NB4 (cell line): ENCODE measurements at regions not wholly inside any gene's neighbourhood (a gene's known extent, or its start where the extent isn't known, plus 50 kb on each side); places are given as distances from the start of the nearest gene placed in this dataset.

Source experiments
- DNase-seq: peaks from one replicate; pipeline ENCODE4 v3.0.0; 2010; ENCODE audit warnings: low read depth
- H3K4me3 ChIP-seq: one replicate; pipeline ENCODE4 v1.5.1; 2011; ENCODE audit warnings: mild to moderate bottlenecking, low read depth, low read length, moderate library complexity
- MYC ChIP-seq: IDR thresholded peaks from 2 replicates; pipeline ENCODE4 v1.6.1; 2011; ENCODE audit warnings: low read depth, low read length
- POLR2A ChIP-seq: IDR thresholded peaks from 2 replicates; pipeline ENCODE4 v1.6.1; 2011; ENCODE audit warnings: mild to moderate bottlenecking; ENCODE audit not compliant: insufficient read length; ENCODE audit errors: extremely low read depth
- TF ChIP-seq, protein P1 (sequence below): IDR thresholded peaks from one replicate; pipeline ENCODE4 v1.5.1; 2012; ENCODE audit warnings: low read depth, low read length
- TF ChIP-seq, protein P2 (sequence below): IDR thresholded peaks from 2 replicates; pipeline ENCODE4 v1.6.1; 2011; ENCODE audit warnings: low read depth, low read length

DNA sequence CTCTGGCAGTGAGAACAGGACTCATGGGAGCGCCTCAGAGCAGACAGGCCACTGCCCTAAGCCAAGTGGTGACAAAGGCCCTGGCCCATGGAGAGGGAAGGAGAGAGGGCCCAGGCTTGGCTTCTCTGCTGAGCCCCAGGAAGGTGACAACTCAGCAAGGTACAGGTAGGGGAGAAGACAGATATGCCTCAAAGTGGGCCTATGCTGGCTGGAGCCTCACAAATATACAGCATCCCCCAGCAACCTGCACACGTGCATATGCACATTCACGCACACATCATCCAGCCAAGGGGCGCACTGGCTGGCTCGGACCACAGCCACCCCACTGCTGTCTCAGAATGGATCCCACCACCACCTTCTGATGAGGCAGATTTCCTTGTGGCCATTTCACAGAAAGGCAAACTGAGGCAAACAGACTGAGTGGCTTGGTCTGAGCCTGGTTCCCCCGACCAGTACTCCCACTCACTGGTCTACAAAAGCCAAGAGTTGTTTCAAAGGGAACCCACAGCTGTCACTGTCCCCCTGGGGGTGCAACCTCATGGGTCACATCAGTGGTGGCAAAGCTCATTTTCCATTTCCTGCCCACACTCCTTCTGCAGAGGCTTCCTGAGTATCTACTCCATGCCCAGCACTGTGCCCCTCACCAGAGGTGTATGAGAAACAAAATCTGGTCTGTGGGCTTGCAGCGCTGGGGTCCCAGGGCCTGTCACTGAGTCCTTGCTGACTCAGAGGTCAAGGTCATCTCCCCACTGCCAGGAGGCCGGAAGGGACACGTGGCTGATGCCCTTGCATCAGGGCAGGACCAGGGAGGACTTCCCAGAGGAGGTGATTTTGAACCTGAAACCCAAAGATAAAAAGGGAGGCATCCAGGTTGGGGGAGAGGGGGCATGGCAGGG is 67.3 kb upstream of the PRR5 start:
- TF ChIP-seq MYC (no peak), POLR2A (no peak)
- TF ChIP-seq, protein P1, sequence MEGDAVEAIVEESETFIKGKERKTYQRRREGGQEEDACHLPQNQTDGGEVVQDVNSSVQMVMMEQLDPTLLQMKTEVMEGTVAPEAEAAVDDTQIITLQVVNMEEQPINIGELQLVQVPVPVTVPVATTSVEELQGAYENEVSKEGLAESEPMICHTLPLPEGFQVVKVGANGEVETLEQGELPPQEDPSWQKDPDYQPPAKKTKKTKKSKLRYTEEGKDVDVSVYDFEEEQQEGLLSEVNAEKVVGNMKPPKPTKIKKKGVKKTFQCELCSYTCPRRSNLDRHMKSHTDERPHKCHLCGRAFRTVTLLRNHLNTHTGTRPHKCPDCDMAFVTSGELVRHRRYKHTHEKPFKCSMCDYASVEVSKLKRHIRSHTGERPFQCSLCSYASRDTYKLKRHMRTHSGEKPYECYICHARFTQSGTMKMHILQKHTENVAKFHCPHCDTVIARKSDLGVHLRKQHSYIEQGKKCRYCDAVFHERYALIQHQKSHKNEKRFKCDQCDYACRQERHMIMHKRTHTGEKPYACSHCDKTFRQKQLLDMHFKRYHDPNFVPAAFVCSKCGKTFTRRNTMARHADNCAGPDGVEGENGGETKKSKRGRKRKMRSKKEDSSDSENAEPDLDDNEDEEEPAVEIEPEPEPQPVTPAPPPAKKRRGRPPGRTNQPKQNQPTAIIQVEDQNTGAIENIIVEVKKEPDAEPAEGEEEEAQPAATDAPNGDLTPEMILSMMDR = no peak
- TF ChIP-seq, protein P2, sequence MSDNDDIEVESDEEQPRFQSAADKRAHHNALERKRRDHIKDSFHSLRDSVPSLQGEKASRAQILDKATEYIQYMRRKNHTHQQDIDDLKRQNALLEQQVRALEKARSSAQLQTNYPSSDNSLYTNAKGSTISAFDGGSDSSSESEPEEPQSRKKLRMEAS = no peak
- H3K4me3 ChIP-seq = no peak overlapping the region
- no peak for DNase-seq

DNA sequence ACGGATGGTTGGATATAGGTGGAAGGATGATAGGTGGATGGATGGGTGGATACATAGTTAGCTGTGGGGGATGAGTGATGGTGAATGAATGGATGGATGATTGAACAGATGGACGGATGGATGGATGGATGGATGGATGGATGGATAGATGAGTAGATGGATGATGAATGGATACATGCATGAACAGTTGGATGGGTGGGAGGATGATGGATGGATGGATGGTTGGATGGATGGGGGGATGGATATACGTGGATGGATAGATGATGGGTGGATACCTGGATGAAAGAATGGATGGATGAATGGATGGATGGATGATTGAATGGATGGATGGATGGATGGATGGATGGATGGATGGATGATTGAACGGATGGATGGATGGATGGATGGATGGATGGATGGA is 68.4 kb upstream of the PRR5 start:
- TF ChIP-seq POLR2A = no peak
- TF ChIP-seq MYC = no peak
- TF ChIP-seq, protein P2 = no peak
- TF ChIP-seq, protein P1 = no peak
- DNase-seq = no peak
- H3K4me3 ChIP-seq = no peak overlapping the region

DNA sequence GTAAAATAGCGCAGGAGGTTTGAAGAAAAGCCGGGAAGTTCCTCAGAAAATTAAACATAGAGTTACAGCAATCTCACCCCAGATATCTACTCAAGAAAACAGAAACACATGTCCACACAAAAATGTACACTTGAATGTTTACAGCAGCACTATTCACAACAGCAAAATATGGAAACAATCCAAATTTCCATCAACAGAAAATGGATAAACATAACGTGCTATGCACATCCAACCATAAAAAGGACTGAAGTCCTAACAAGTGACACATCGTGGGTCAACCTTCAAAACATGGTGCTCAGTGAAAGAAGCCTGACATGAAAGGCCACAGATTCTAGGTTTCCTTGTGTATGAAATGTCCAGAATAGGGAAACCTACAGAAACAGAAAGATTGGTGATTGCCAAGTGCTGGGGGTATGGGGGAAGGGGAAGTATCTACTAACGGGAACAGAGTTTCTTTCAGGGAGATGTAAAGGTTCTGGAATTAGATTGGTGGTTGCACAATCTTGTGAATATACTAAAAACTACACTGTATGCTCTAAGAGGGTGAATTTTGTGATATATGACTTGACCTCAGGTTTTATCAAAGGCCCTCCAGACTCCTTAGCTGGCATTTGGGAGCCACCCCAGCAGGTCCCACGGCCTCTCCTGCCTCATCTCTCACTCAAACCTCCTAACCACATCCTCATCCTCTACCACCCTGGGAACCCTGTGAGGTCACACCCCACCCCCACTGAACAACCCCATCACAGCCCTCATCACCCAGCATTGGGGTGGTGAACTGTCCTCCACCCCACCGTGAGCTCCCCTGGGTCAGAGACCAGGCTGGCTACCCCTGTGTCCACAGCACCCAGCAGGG is 69.2 kb upstream of the PRR5 start:
- no peak for DNase-seq
- H3K4me3 ChIP-seq = no peak overlapping the region
- TF ChIP-seq, protein P1 = no peak
- TF ChIP-seq, protein P2 = no peak
- TF ChIP-seq MYC = no peak

DNA sequence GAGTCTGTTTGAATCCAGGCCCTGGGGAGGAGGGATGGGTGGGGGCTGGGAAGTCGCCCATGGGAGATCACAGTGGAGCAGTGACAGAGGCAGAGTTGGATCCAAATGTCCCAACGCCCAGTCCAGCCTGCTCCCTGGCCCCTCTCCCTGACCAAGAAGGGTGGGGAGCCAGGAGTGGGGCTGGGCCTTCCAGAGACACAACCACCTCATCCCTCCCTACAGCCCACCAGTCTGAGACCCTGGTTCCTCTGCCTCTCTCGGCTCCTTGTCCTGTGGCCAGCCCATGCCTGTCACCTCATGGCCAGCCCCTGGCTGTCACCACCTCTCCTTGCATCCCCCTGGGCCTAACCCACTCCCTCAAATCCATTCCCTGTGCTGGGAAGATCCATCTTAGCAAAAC is 71.2 kb upstream of the PRR5 start:
- TF ChIP-seq POLR2A (no peak), MYC (no peak)
- TF ChIP-seq, protein P2 = no peak
- TF ChIP-seq, protein P1 = no peak
- DNase-seq = no peak
- H3K4me3 ChIP-seq = no peak overlapping the region

DNA sequence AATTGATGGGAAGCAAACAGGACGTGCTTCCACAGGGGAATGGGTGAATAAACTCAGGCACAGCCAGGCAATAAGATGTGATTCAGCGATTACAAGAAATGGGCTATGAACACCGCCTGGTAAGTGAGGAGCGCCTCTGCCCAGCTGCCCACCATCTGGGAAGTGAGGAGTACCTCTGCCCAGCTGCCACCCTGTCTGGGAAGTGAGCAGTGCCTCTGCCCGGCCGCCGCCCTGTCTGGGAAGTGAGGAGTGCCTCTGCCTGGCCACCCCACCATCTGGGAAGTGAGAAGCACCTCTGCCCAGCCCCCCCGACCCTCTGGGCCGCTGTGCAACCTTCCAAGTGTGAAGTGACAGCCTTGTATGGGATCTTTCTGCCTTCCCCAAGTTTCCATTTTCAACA is 73.2 kb upstream of the PRR5 start:
- TF ChIP-seq, protein P1 = no peak
- TF ChIP-seq MYC (no peak), POLR2A (no peak)
- TF ChIP-seq, protein P2 = no peak
- no peak for DNase-seq
- H3K4me3 ChIP-seq = no peak overlapping the region
